HEK293 (cell line): ENCODE measurements at regions not wholly inside any gene's neighbourhood (a gene's known extent, or its start where the extent isn't known, plus 50 kb on each side); places are given as distances from the start of the nearest gene placed in this dataset.

Source experiments
- CTCF ChIA-PET: fragments of 350-600 bp; formaldehyde crosslinking; extraction: SDS; loops from one replicate; lab custom pipeline; 2021; ENCODE audit warnings: antibody characterized with exemption; lab: Yijun Ruan, JAX
- POLR2A ChIA-PET: fragments of 300-600 bp; formaldehyde crosslinking; extraction: SDS; loops from one replicate; lab custom pipeline; 2020; ENCODE audit warnings: antibody characterized with exemption, inconsistent platforms; lab: Yijun Ruan, JAX
- H3K27ac ChIP-seq: fragments of 200-500 bp; sonication (Bioruptor generic); 2 replicates; pipeline ENCODE4 v1.5.1; 2014; ENCODE audit warnings: low read depth, low read length, control low read depth, inconsistent platforms; ENCODE audit errors: extremely low read depth
- H3K36me3 ChIP-seq, 2 experiments: fragments of 200-500 bp in 1 of 2; sonication (Bioruptor generic) in 1 of 2; 1 replicate in 1 of 2; 2 replicates in 1 of 2; pipeline ENCODE4 v1.5.1; 2014 to 2017; ENCODE audit warnings: inconsistent platforms in 2 of 2, low read length in 2 of 2; ENCODE audit not compliant: control insufficient read depth in 2 of 2, insufficient read depth in 1 of 2
- H3K4me1 ChIP-seq: fragments of 200-500 bp; sonication (Bioruptor generic); 2 replicates; pipeline ENCODE4 v1.5.1; 2014; ENCODE audit warnings: mild to moderate bottlenecking, low read length, inconsistent platforms; ENCODE audit not compliant: control insufficient read depth, insufficient read depth
- H3K4me3 ChIP-seq: 2 replicates; pipeline ENCODE4 v1.5.1; 2011; ENCODE audit warnings: low read depth, mild to moderate bottlenecking, control low read depth, low read length, moderate library complexity
- H3K9me3 ChIP-seq: fragments of 200-500 bp; sonication (Bioruptor generic); 2 replicates; pipeline ENCODE4 v1.5.1; 2014; ENCODE audit warnings: low read depth, low read length, inconsistent platforms; ENCODE audit not compliant: control insufficient read depth, insufficient read depth
- GLI2 ChIP-seq: fragments of 450-650 bp; formaldehyde crosslinking; IDR thresholded peaks from 2 replicates; pipeline ENCODE4; 2017; ENCODE audit warnings: missing biosample characterization, missing genetic modification characterization, low read depth, borderline replicate concordance
- GLIS2 ChIP-seq: fragments of 450-650 bp; formaldehyde crosslinking; IDR thresholded peaks from 2 replicates; pipeline ENCODE4 v1.5.1; 2016; ENCODE audit warnings: missing biosample characterization, missing genetic modification characterization
- HIC1 ChIP-seq: fragments of 450-650 bp; formaldehyde crosslinking; IDR thresholded peaks from 2 replicates; pipeline ENCODE4 v1.5.1; 2016; ENCODE audit warnings: missing biosample characterization, missing genetic modification characterization
- KLF7 ChIP-seq: fragments of 450-650 bp; formaldehyde crosslinking; IDR thresholded peaks from 2 replicates; pipeline ENCODE4 v1.5.1; 2016; ENCODE audit warnings: missing biosample characterization, missing genetic modification characterization, borderline replicate concordance
- SCRT1 ChIP-seq: fragments of 450-650 bp; formaldehyde crosslinking; IDR thresholded peaks from 2 replicates; pipeline ENCODE4 v1.5.1; 2016; ENCODE audit warnings: missing biosample characterization, missing genetic modification characterization, borderline replicate concordance
- SP3 ChIP-seq: fragments of 450-650 bp; formaldehyde crosslinking; IDR thresholded peaks from 2 replicates; pipeline ENCODE4 v1.5.1; 2016; ENCODE audit warnings: missing biosample characterization, missing genetic modification characterization
- TRIM28 ChIP-seq: IDR thresholded peaks from 2 replicates; pipeline ENCODE4 v1.6.1; 2011; ENCODE audit warnings: low read length, control low read depth, borderline replicate concordance
- YY2 ChIP-seq: fragments of 450-650 bp; formaldehyde crosslinking; IDR thresholded peaks from 2 replicates; pipeline ENCODE4 v1.5.1; 2016; ENCODE audit warnings: missing biosample characterization, missing genetic modification characterization
- ZBTB21 ChIP-seq: fragments of 450-650 bp; formaldehyde crosslinking; IDR thresholded peaks from 2 replicates; pipeline ENCODE4 v1.5.1; 2017; ENCODE audit warnings: missing biosample characterization, missing genetic modification characterization
- ZFHX2 ChIP-seq: fragments of 450-650 bp; formaldehyde crosslinking; conservative IDR thresholded peaks from 2 replicates; pipeline ENCODE4 v1.5.1; 2016; ENCODE audit warnings: missing biosample characterization, missing genetic modification characterization
- ZNF16 ChIP-seq: fragments of 450-650 bp; formaldehyde crosslinking; IDR thresholded peaks from 2 replicates; pipeline ENCODE4 v1.5.1; 2016; ENCODE audit warnings: low read depth, missing biosample characterization, missing genetic modification characterization
- ZNF266 ChIP-seq: fragments of 450-650 bp; formaldehyde crosslinking; IDR thresholded peaks from 2 replicates; pipeline ENCODE4 v1.5.1; 2016; ENCODE audit warnings: missing biosample characterization, missing genetic modification characterization, low read depth
- ZNF335 ChIP-seq: fragments of 450-650 bp; formaldehyde crosslinking; conservative IDR thresholded peaks from 2 replicates; pipeline ENCODE4 v1.5.1; 2016; ENCODE audit warnings: missing biosample characterization, missing genetic modification characterization
- ZNF530 ChIP-seq: fragments of 450-650 bp; formaldehyde crosslinking; IDR thresholded peaks from 2 replicates; pipeline ENCODE4 v1.5.1; 2016; ENCODE audit warnings: low read depth, missing biosample characterization, missing genetic modification characterization
- ZNF571 ChIP-seq: fragments of 450-650 bp; formaldehyde crosslinking; IDR thresholded peaks from 2 replicates; pipeline ENCODE4 v1.5.0; 2017; ENCODE audit warnings: missing biosample characterization, missing genetic modification characterization
- ZNF645 ChIP-seq: fragments of 450-650 bp; formaldehyde crosslinking; IDR thresholded peaks from 2 replicates; pipeline ENCODE4; 2016; ENCODE audit warnings: missing biosample characterization, missing genetic modification characterization
- ZNF654 ChIP-seq: fragments of 450-650 bp; formaldehyde crosslinking; IDR thresholded peaks from 2 replicates; pipeline ENCODE4 v1.5.1; 2016; ENCODE audit warnings: low read depth, missing biosample characterization, missing genetic modification characterization
- ZSCAN23 ChIP-seq: fragments of 450-650 bp; formaldehyde crosslinking; IDR thresholded peaks from 2 replicates; pipeline ENCODE4 v1.5.1; 2016; ENCODE audit warnings: missing biosample characterization, missing genetic modification characterization
- TF ChIP-seq, protein P1 (sequence below): fragments of 450-650 bp; formaldehyde crosslinking; IDR thresholded peaks from 2 replicates; pipeline ENCODE4 v1.5.1; 2016; ENCODE audit warnings: missing biosample characterization, missing genetic modification characterization, low read depth
- TF ChIP-seq, protein P2 (sequence below): fragments of 450-650 bp; formaldehyde crosslinking; IDR thresholded peaks from 2 replicates; pipeline ENCODE4 v1.5.1; 2017; ENCODE audit warnings: missing biosample characterization, missing genetic modification characterization

DNA sequence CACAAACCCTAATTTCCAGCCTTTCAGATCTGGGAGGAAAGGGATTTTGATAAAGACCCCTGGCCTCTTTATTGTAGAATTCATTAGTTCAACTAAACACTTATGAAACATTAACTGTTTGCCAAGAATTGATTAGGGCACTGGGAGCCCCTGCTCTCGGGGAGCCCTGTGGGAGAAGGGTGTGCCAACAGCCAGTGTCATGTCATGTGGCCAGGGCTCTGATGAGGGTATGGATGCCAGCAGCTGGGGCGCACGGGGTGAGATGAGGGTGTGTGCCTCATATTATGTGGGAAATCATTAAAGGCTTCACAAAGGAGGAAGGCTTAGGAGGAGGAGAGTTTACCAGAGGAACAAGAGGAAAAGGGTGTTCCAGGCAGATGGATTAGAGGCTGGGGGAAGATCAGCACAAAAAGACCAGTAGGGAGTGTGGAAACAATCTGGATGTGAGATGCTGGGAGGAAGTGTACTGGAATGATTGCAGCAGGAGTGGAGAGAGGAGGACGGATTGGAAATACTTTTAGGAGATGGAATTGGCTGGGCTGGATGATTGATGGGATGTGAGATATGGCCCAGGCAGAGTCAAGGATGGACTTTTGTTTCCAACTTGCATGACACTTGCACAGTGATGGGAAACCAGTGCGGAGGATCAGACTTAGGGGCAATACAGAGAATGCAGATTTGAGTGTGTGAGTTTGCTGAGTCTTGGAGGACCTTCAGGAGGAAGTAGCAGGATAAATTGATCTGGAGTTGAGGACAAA is 137.8 kb downstream of the CSNK2A3 start (continued):
- TF ChIP-seq HIC1 (no peak), ZFHX2 (tag by site-specific recombination) (no peak)
- TF ChIP-seq, protein P1, sequence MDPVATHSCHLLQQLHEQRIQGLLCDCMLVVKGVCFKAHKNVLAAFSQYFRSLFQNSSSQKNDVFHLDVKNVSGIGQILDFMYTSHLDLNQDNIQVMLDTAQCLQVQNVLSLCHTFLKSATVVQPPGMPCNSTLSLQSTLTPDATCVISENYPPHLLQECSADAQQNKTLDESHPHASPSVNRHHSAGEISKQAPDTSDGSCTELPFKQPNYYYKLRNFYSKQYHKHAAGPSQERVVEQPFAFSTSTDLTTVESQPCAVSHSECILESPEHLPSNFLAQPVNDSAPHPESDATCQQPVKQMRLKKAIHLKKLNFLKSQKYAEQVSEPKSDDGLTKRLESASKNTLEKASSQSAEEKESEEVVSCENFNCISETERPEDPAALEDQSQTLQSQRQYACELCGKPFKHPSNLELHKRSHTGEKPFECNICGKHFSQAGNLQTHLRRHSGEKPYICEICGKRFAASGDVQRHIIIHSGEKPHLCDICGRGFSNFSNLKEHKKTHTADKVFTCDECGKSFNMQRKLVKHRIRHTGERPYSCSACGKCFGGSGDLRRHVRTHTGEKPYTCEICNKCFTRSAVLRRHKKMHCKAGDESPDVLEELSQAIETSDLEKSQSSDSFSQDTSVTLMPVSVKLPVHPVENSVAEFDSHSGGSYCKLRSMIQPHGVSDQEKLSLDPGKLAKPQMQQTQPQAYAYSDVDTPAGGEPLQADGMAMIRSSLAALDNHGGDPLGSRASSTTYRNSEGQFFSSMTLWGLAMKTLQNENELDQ (tag by site-specific recombination): no peak

DNA sequence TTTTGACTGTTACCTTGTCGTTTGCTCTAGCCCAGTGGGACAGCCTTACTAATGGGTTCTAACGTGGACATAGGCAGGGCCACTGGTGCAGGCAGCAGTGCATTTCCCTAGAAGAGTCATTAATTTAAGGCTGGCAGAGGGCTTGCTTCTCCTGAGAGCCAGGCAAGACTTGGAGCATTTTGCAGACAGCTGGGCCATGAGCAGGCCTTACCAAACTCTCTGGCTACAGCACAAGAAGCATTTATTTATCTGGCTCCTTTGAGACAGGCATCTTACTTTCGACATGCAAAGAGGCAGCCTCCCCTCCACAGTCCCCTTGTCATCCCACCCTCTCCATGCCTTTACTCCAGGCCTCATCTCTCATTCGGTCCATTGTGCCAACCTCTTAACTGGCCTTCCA is 139.9 kb downstream of the CSNK2A3 start:
- no peak overlapping the region for H3K27ac ChIP-seq
- no peaks in the 10 kb centered on the region for H3K4me1 ChIP-seq
- TF ChIP-seq ZNF530 (tag by site-specific recombination): no peak
- TF ChIP-seq GLI2: no peak
- TF ChIP-seq ZBTB21 (tag by site-specific recombination): no peak
- no peak for TF ChIP-seq TRIM28
- H3K4me3 ChIP-seq: no peak overlapping the region
- no peaks in the 10 kb centered on the region for H3K36me3 ChIP-seq
- ChIA-PET CTCF (interaction anchor here (1.1 to 1.6 kb wide), 2 partner anchors 50 to 574 kb away, joined by 4 to 7 read pairs; no protein-coding TSS in a partner anchor), POLR2A (no interaction called here)
- H3K9me3 ChIP-seq: no peaks in the 10 kb centered on the region

GRCh38 chr11:11211888-11212287 is 141.2 kb downstream of the CSNK2A3 start:
- no peaks in the 10 kb centered on the region for H3K9me3 ChIP-seq
- no peaks in the 10 kb centered on the region for H3K36me3 ChIP-seq
- no peak overlapping the region for H3K27ac ChIP-seq
- CTCF ChIA-PET: interaction anchor here (0.6 to 1.6 kb wide), 2 partner anchors 30 to 575 kb away, joined by 3 to 7 read pairs; no protein-coding TSS in a partner anchor
- no peaks in the 10 kb centered on the region for H3K4me1 ChIP-seq
- TF ChIP-seq ZNF266 (tag by site-specific recombination) (no peak), ZNF654 (tag by site-specific recombination) (no peak), ZNF571 (tag by site-specific recombination) (no peak)
- no peak overlapping the region for H3K4me3 ChIP-seq
- POLR2A ChIA-PET: no interaction called here

- H3K27ac ChIP-seq: no peak overlapping the region
- no peaks in the 10 kb centered on the region for H3K9me3 ChIP-seq
- H3K4me1 ChIP-seq: no peaks in the 10 kb centered on the region
- no peak for TF ChIP-seq KLF7 (tag by site-specific recombination)
- no peak for TF ChIP-seq ZNF335
- TF ChIP-seq, protein P2, sequence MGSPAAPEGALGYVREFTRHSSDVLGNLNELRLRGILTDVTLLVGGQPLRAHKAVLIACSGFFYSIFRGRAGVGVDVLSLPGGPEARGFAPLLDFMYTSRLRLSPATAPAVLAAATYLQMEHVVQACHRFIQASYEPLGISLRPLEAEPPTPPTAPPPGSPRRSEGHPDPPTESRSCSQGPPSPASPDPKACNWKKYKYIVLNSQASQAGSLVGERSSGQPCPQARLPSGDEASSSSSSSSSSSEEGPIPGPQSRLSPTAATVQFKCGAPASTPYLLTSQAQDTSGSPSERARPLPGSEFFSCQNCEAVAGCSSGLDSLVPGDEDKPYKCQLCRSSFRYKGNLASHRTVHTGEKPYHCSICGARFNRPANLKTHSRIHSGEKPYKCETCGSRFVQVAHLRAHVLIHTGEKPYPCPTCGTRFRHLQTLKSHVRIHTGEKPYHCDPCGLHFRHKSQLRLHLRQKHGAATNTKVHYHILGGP: no peak
- TF ChIP-seq SCRT1: no peak
- no peak for TF ChIP-seq SP3 (tag by site-specific recombination)
- TF ChIP-seq ZSCAN23: no peak
- TF ChIP-seq ZNF16 (tag by site-specific recombination): no peak
- TF ChIP-seq ZNF645: no peak
- no peak for TF ChIP-seq GLIS2 (tag by site-specific recombination)
- TF ChIP-seq YY2 (tag by site-specific recombination): no peak
- CTCF ChIA-PET: no interaction called here
- H3K36me3 ChIP-seq: no peaks in the 10 kb centered on the region
- H3K4me3 ChIP-seq: no peak overlapping the region
- POLR2A ChIA-PET: no interaction called here
These were observed 141.9 kb downstream of the CSNK2A3 start for GRCh38 chr11:11211186-11211585.
